SK-N-MC (cell line): ENCODE measurements at regions not wholly inside any gene's neighbourhood (a gene's known extent, or its start where the extent isn't known, plus 50 kb on each side); places are given as distances from the start of the nearest gene placed in this dataset.

Experiments
- EZH2 ChIP-seq: fragments of 200-600 bp; sonication (generic); IDR thresholded peaks from one replicate; pipeline ENCODE4 v1.6.1; 2017; ENCODE audit warnings: antibody characterized with exemption
- POLR2AphosphoS5 ChIP-seq: IDR thresholded peaks from 2 replicates; pipeline ENCODE4 v1.6.1; 2012; ENCODE audit warnings: mild to moderate bottlenecking, low read depth, low read length, borderline replicate concordance

DNA sequence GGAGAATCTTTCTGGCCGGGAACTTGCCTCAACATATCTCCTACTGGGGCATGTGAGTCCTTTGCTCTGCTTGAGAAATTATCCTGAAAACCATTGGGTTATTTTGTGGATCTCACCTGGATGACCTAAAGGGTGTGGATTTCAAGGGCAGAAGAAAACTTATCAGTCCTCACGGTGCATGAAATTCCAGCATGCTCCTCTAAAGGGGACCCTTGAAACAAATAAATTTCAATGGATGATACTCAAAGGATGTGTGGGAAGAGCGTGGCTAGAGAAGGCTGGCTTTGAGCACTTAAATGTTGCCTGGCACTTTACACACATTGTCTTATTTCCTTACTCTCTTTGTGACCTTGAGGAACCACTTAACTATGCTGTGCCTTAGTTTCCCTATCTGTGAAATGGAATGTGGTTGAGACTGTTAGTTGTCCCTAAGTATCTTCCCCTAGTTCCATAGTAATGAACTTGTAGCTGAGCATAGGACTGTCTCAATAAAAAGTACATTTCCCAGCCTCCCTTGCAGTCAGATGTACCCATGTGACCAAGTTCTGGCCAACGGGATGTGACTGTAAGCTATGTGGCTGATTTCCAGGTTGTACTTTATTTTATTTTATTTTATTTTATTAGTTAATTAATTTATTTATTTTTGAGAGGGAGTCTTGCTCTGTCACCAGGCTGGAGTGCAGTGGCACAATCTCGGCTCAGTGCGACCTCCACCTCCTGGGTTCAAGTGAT, 81.9 kb upstream of the PTPN1 start:
- TF ChIP-seq POLR2AphosphoS5 (no peak), EZH2 (no peak)
